Activated naive CD4-positive, alpha-beta T cell treated with anti-CD3 and anti-CD28 coated beads for 36 hours (primary cell): ENCODE measurements at regions not wholly inside any gene's neighbourhood (a gene's known extent, or its start where the extent isn't known, plus 50 kb on each side); places are given as distances from the start of the nearest gene placed in this dataset.

Experiments
- CTCF ChIA-PET: fragments of 350-600 bp; sonication (Branson Sonifier 250); formaldehyde crosslinking; loops from one replicate; lab custom pipeline; 2021; ENCODE audit warnings: antibody characterized with exemption; lab: Charles Lee
- DNase-seq: peaks from one replicate; pipeline ENCODE4 v3.0.0-alpha.2; 2020
- H3K27ac Mint-ChIP-seq: one replicate; pipeline ENCODE4 v1.8.0; 2021; ENCODE audit warnings: mild to moderate bottlenecking, mixed read lengths
- H3K27me3 Mint-ChIP-seq: one replicate; pipeline ENCODE4 v1.8.0; 2021; ENCODE audit warnings: low read depth, mixed read lengths
- H3K36me3 Mint-ChIP-seq: one replicate; pipeline ENCODE4 v1.8.0; 2021; ENCODE audit warnings: low read depth, mixed read lengths
- H3K4me1 Mint-ChIP-seq: one replicate; pipeline ENCODE4 v1.8.0; 2021; ENCODE audit warnings: low read depth, mixed read lengths
- H3K4me3 Mint-ChIP-seq: one replicate; pipeline ENCODE4 v1.8.0; 2021; ENCODE audit warnings: mild to moderate bottlenecking, moderate library complexity, mixed read lengths
- H3K9me3 Mint-ChIP-seq: one replicate; pipeline ENCODE4 v1.8.0; 2021; ENCODE audit warnings: mixed read lengths
- intact Hi-C: fragments of 100-400 bp; cut with micrococcal nuclease; formaldehyde crosslinking; loops from one replicate; pipeline ENCODE4 v1.15.1; 2023

- DNase-seq, result no peak
- no peak overlapping the region for H3K4me3 Mint-ChIP-seq
- CTCF ChIA-PET, result no interaction called here
- H3K4me1 Mint-ChIP-seq, result no peaks in the 10 kb centered on the region
- no peaks in the 10 kb centered on the region for H3K36me3 Mint-ChIP-seq
- no peaks in the 10 kb centered on the region for H3K27me3 Mint-ChIP-seq
- intact Hi-C loops, result no loop called here
- H3K27ac Mint-ChIP-seq, result no peak overlapping the region
- no peaks in the 10 kb centered on the region for H3K9me3 Mint-ChIP-seq
Observed at GRCh38 chr7:85423209-85423895, 236.5 kb upstream of the SEMA3D start.

GRCh38 chr7:85415743-85416142 is 228.9 kb upstream of the SEMA3D start:
- no peak for DNase-seq
- Mint-ChIP-seq H3K9me3 (no peaks in the 10 kb centered on the region), H3K27ac (no peak overlapping the region), H3K27me3 (no peaks in the 10 kb centered on the region), H3K4me3 (no peak overlapping the region), H3K4me1 (no peaks in the 10 kb centered on the region), H3K36me3 (no peaks in the 10 kb centered on the region)
- intact Hi-C loops, result no loop called here
- CTCF ChIA-PET, result no interaction called here

- DNase-seq, result no peak
- CTCF ChIA-PET, result no interaction called here
- intact Hi-C loops, result no loop called here
- Mint-ChIP-seq H3K27ac (no peak overlapping the region), H3K27me3 (no peaks in the 10 kb centered on the region), H3K4me1 (no peaks in the 10 kb centered on the region), H3K9me3 (no peaks in the 10 kb centered on the region), H3K36me3 (no peaks in the 10 kb centered on the region), H3K4me3 (no peak overlapping the region)
Observed at GRCh38 chr7:85413718-85414117, 226.9 kb upstream of the SEMA3D start.

GRCh38 chr7:85412912-85413311 is 226.1 kb upstream of the SEMA3D start:
- Mint-ChIP-seq H3K9me3 (no peaks in the 10 kb centered on the region), H3K27ac (no peak overlapping the region), H3K36me3 (no peaks in the 10 kb centered on the region), H3K4me3 (no peak overlapping the region), H3K4me1 (no peaks in the 10 kb centered on the region), H3K27me3 (no peaks in the 10 kb centered on the region)
- intact Hi-C loops, result no loop called here
- no peak for DNase-seq
- CTCF ChIA-PET, result no interaction called here

GRCh38 chr7:85407391-85407790 is 220.5 kb upstream of the SEMA3D start:
- no peaks in the 10 kb centered on the region for H3K4me1 Mint-ChIP-seq
- H3K27me3 Mint-ChIP-seq, result no peaks in the 10 kb centered on the region
- H3K36me3 Mint-ChIP-seq, result no peaks in the 10 kb centered on the region
- CTCF ChIA-PET, result no interaction called here
- no peaks in the 10 kb centered on the region for H3K9me3 Mint-ChIP-seq
- intact Hi-C loops, result no loop called here
- no peak overlapping the region for H3K4me3 Mint-ChIP-seq
- DNase-seq, result no peak
- no peak overlapping the region for H3K27ac Mint-ChIP-seq

- no peaks in the 10 kb centered on the region for H3K36me3 Mint-ChIP-seq
- CTCF ChIA-PET, result no interaction called here
- no peak for DNase-seq
- H3K9me3 Mint-ChIP-seq, result no peaks in the 10 kb centered on the region
- H3K4me1 Mint-ChIP-seq, result no peaks in the 10 kb centered on the region
- intact Hi-C loops, result no loop called here
- no peak overlapping the region for H3K4me3 Mint-ChIP-seq
- H3K27me3 Mint-ChIP-seq, result no peaks in the 10 kb centered on the region
- no peak overlapping the region for H3K27ac Mint-ChIP-seq
Observed at GRCh38 chr7:85405016-85405902, 218.4 kb upstream of the SEMA3D start.

GRCh38 chr7:85396676-85397075 is 209.8 kb upstream of the SEMA3D start:
- Mint-ChIP-seq H3K27ac (no peak overlapping the region), H3K36me3 (no peaks in the 10 kb centered on the region), H3K27me3 (no peaks in the 10 kb centered on the region), H3K4me1 (no peaks in the 10 kb centered on the region), H3K9me3 (no peaks in the 10 kb centered on the region), H3K4me3 (no peak overlapping the region)
- intact Hi-C loops, result no loop called here
- CTCF ChIA-PET, result no interaction called here
- DNase-seq, result no peak

- intact Hi-C loops, result no loop called here
- no peak for DNase-seq
- CTCF ChIA-PET, result interaction anchor here (0.7 kb wide), 1 partner anchor 122 kb away, joined by 3 read pairs; no protein-coding TSS in a partner anchor
- Mint-ChIP-seq H3K27me3 (no peaks in the 10 kb centered on the region), H3K4me3 (no peak overlapping the region), H3K9me3 (no peaks in the 10 kb centered on the region), H3K4me1 (no peaks in the 10 kb centered on the region), H3K27ac (no peak overlapping the region), H3K36me3 (no peaks in the 10 kb centered on the region)
Observed at GRCh38 chr7:85392789-85393188, 205.9 kb upstream of the SEMA3D start.

GRCh38 chr7:85392326-85392725 is 205.5 kb upstream of the SEMA3D start:
- Mint-ChIP-seq H3K4me1 (no peaks in the 10 kb centered on the region), H3K9me3 (no peaks in the 10 kb centered on the region), H3K27me3 (no peaks in the 10 kb centered on the region), H3K27ac (no peak overlapping the region), H3K36me3 (no peaks in the 10 kb centered on the region), H3K4me3 (no peak overlapping the region)
- intact Hi-C loops, result no loop called here
- DNase-seq, result no peak
- CTCF ChIA-PET, result interaction anchor here (0.7 kb wide), 1 partner anchor 121 kb away, joined by 3 read pairs; no protein-coding TSS in a partner anchor

- no peak overlapping the region for H3K4me3 Mint-ChIP-seq
- DNase-seq, result no peak
- no peaks in the 10 kb centered on the region for H3K4me1 Mint-ChIP-seq
- H3K36me3 Mint-ChIP-seq, result no peaks in the 10 kb centered on the region
- intact Hi-C loops, result no loop called here
- CTCF ChIA-PET, result no interaction called here
- no peaks in the 10 kb centered on the region for H3K9me3 Mint-ChIP-seq
- H3K27ac Mint-ChIP-seq, result no peak overlapping the region
- H3K27me3 Mint-ChIP-seq, result no peaks in the 10 kb centered on the region
Observed at GRCh38 chr7:85386460-85386859, 199.6 kb upstream of the SEMA3D start.

- Mint-ChIP-seq H3K4me3 (no peak overlapping the region), H3K27ac (no peak overlapping the region), H3K4me1 (no peaks in the 10 kb centered on the region), H3K36me3 (no peaks in the 10 kb centered on the region), H3K9me3 (no peaks in the 10 kb centered on the region), H3K27me3 (no peaks in the 10 kb centered on the region)
- DNase-seq, result no peak
- CTCF ChIA-PET, result no interaction called here
- intact Hi-C loops, result no loop called here
Observed at GRCh38 chr7:85384392-85384791, 197.5 kb upstream of the SEMA3D start.

GRCh38 chr7:85381212-85381611 is 194.4 kb upstream of the SEMA3D start:
- CTCF ChIA-PET, result no interaction called here
- intact Hi-C loops, result no loop called here
- no peaks in the 10 kb centered on the region for H3K27me3 Mint-ChIP-seq
- H3K4me3 Mint-ChIP-seq, result no peak overlapping the region
- H3K9me3 Mint-ChIP-seq, result no peaks in the 10 kb centered on the region
- DNase-seq, result no peak
- no peaks in the 10 kb centered on the region for H3K36me3 Mint-ChIP-seq
- no peak overlapping the region for H3K27ac Mint-ChIP-seq
- H3K4me1 Mint-ChIP-seq, result no peaks in the 10 kb centered on the region

- H3K27ac Mint-ChIP-seq, result no peak overlapping the region
- no peaks in the 10 kb centered on the region for H3K27me3 Mint-ChIP-seq
- H3K4me3 Mint-ChIP-seq, result no peak overlapping the region
- H3K4me1 Mint-ChIP-seq, result no peaks in the 10 kb centered on the region
- no peaks in the 10 kb centered on the region for H3K36me3 Mint-ChIP-seq
- CTCF ChIA-PET, result no interaction called here
- no peak for DNase-seq
- H3K9me3 Mint-ChIP-seq, result no peaks in the 10 kb centered on the region
- intact Hi-C loops, result no loop called here
Observed at GRCh38 chr7:85376589-85376988, 189.7 kb upstream of the SEMA3D start.
